GM12874 (cell line): ENCODE measurements at regions not wholly inside any gene's neighbourhood (a gene's known extent, or its start where the extent isn't known, plus 50 kb on each side); places are given as distances from the start of the nearest gene placed in this dataset.

Experiments
- TF ChIP-seq, protein P1 (sequence below): IDR thresholded peaks from 2 replicates; pipeline ENCODE4 v1.5.1; 2011; ENCODE audit warnings: low read depth, mild to moderate bottlenecking, control low read depth, low read length, moderate library complexity; ENCODE audit not compliant: insufficient read depth

DNA sequence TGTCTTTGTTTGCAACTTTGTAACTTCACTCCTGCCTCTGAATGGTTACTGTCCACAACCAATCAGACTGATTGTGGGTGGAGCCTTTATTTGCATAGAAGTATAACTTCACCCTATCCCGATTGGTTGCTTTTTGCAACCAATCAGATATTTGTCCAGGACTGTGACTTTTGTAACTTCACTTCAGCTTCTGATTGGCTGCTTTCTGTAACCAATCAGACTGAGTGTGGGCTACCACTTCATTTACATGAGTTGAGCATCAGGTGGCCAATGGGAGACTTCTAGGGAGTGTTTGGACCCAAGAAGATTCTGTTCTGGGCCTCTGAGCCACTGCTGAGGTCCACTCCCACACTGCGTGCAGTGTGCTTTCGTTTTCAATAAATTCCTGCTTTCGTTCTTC is 1810.7 kb upstream of the CDH6 start:
- TF ChIP-seq, protein P1, sequence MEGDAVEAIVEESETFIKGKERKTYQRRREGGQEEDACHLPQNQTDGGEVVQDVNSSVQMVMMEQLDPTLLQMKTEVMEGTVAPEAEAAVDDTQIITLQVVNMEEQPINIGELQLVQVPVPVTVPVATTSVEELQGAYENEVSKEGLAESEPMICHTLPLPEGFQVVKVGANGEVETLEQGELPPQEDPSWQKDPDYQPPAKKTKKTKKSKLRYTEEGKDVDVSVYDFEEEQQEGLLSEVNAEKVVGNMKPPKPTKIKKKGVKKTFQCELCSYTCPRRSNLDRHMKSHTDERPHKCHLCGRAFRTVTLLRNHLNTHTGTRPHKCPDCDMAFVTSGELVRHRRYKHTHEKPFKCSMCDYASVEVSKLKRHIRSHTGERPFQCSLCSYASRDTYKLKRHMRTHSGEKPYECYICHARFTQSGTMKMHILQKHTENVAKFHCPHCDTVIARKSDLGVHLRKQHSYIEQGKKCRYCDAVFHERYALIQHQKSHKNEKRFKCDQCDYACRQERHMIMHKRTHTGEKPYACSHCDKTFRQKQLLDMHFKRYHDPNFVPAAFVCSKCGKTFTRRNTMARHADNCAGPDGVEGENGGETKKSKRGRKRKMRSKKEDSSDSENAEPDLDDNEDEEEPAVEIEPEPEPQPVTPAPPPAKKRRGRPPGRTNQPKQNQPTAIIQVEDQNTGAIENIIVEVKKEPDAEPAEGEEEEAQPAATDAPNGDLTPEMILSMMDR, result no peak

DNA sequence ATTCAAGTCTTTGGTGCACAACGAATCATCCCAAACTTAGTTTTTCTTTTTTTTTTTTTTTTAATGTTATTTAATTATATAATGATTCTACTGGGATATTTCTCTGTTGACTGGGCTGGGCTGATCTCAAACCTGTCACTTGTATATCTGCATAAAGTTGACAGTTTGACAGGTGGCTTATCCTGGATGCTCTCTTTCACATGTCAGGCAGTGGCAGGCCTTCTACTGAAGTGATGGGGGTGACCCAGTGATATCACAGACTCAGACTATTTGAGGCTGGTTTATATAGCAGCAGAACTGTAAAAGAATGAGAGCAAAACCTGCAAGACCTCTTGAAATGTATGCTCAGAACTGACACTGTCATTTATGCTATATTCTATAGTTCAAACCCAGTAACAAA is 1813.5 kb upstream of the CDH6 start:
- TF ChIP-seq, protein P1, result no peak

DNA sequence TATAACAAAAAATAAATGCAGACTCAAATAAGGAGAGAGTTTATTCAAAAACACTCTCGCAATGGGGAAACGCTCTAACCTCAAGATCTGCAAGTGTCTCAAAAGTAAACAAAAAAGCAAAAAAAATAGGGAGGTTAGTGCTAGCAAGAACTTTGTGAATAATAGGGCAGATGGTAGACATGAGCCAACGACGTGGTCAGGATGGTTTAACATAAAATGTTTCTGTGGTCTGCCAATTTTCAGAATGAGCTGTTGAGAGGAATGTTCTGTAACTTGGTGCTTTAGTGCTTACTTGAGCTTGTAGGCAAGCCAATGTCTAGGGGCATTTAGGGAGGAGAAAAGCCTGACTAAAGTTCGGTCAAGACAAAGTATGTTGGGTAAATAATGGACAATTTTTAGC is 1813.9 kb upstream of the CDH6 start:
- TF ChIP-seq, protein P1, result no peak

DNA sequence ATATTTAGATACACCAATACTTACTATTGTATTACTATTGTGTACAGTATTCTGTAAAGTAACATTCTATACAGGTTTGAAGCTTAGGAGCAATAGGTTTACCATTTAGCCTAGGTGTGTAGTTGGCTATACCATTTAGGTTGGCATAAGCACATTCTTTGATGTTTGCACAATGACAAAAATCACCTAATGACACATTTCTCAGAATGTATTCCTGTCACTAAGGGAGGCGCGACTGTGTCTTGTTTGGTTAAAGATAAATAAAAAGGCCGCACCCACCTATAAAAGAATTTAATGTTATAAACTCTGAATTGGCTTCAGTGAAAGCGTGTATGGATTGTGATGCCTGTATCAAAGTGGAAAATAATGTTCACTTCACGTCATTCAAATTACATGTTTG is 1815.4 kb upstream of the CDH6 start:
- TF ChIP-seq, protein P1, result no peak

DNA sequence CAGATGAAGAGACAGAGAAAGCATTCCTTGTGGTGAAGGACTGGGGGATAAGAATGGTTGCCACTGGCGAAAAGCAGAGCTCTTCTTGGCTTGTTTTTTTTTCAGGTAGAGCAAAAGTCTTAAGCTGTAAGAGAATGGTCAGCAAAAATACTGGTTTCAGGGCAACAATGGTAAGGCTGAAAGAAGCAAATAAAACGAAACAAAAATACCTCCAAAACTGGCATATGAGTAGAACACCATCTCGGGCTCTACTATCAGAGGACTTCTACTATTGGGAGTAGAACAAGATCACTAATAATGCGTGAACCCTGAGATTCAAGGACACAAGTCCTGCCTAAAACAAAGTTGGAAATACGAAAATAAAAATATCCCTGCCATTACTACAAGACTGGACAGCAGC is 1823.2 kb upstream of the CDH6 start:
- TF ChIP-seq, protein P1, result no peak

DNA sequence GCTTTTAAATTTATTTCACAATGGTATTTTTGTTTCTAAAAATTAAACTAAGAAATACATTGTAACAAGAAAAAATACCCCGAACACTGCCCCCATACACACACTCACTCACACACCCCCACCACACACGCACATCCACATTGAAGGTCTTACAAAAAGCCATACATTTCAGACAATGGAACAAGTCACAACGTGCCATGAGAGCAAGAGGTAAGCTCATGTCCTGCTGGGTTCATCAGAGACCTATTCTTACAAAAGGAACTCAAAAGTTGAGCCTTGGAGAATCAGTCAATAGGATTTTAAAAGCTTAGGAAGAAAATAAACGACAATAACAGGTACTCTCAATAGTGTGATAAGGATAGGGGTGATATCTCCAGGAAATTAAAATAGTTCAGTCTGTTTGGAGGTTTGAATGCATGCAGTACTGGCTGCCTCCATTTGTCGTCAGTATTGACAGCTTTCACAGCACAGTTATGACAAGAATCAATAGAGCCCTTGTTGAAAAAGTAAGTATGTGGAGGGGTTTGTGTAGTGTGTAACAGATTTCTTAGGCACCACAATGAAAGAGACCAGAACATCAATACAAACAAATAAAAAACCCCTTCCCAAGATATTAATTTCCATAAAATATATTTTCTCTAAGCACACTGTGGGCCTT is 1826.2 kb upstream of the CDH6 start:
- TF ChIP-seq, protein P1, result no peak

DNA sequence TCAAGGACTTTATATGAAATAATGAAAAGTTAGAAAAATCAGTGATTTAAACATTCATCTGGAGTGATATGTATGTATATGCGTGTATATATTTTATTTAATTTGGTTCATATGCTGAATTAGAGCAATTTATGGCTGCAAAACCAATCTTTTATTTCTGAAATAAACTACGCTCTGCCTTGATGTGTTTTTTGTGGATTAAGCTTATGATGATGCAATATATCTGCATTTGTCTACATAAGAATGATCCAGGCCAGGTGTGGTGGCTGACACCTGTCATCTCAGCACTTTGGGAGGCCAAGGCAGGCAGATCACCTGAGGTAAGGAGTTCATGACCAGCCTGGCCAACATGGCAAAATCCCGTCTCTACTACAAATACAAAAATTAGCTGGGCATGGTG is 1842.3 kb upstream of the CDH6 start:
- TF ChIP-seq, protein P1, result no peak
